Loucy (cell line): ENCODE measurements at regions not wholly inside any gene's neighbourhood (a gene's known extent, or its start where the extent isn't known, plus 50 kb on each side); places are given as distances from the start of the nearest gene placed in this dataset.

Experiments used
- EZH2phosphoT487 ChIP-seq: fragments of 200-600 bp; IDR thresholded peaks from 2 replicates; pipeline ENCODE4 v1.6.1; 2018; ENCODE audit warnings: antibody characterized with exemption, mild to moderate bottlenecking, moderate library complexity, borderline replicate concordance
- TF ChIP-seq, protein P1 (sequence below): fragments of 200-600 bp; sonication (generic); conservative IDR thresholded peaks from 2 replicates; pipeline ENCODE4 v1.5.1; 2014; ENCODE audit warnings: mild to moderate bottlenecking, antibody characterized with exemption, low read length

DNA sequence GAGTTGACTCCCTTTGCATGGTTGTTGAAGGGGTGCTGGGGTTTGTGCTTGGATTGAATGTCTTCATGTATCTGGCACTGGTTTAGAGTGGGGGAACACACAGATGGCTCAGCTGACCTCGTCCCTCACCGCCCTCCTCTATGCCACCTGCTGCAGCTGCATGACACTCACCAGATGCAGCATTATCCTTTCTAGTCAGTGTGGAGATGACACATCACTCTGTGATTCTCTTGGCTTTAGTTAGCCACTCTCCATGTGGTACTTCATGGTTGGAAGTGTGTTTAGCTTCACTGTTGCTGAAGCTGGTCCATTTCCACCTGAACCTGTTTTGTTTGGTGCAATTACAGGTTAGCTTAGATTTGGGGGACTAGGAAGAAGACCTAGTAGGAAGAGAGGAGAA is 56.3 kb upstream of the BMPER start:
- TF ChIP-seq, protein P1, sequence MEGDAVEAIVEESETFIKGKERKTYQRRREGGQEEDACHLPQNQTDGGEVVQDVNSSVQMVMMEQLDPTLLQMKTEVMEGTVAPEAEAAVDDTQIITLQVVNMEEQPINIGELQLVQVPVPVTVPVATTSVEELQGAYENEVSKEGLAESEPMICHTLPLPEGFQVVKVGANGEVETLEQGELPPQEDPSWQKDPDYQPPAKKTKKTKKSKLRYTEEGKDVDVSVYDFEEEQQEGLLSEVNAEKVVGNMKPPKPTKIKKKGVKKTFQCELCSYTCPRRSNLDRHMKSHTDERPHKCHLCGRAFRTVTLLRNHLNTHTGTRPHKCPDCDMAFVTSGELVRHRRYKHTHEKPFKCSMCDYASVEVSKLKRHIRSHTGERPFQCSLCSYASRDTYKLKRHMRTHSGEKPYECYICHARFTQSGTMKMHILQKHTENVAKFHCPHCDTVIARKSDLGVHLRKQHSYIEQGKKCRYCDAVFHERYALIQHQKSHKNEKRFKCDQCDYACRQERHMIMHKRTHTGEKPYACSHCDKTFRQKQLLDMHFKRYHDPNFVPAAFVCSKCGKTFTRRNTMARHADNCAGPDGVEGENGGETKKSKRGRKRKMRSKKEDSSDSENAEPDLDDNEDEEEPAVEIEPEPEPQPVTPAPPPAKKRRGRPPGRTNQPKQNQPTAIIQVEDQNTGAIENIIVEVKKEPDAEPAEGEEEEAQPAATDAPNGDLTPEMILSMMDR: no peak
- TF ChIP-seq EZH2phosphoT487: no peak
